Left ventricle myocardium inferior (tissue), 1 donor: ENCODE measurements at regions not wholly inside any gene's neighbourhood (a gene's known extent, or its start where the extent isn't known, plus 50 kb on each side); places are given as distances from the start of the nearest gene placed in this dataset.
A peak's percentile ranks its signal among the peaks of the same experiment; 100 is the strongest.

Experiments
- DNase-seq: peaks from one replicate; pipeline ENCODE4 v3.0.0-alpha.2; 2020
- H3K27ac ChIP-seq: fragments of 200-600 bp; replicated peaks from 2 replicates; pipeline ENCODE4 v1.8.0; 2021
- H3K27me3 ChIP-seq: fragments of 200-600 bp; 2 replicates; pipeline ENCODE4 v1.8.0; 2021; ENCODE audit warnings: low read depth
- H3K36me3 ChIP-seq: fragments of 200-600 bp; 2 replicates; pipeline ENCODE4 v1.8.0; 2021
- H3K4me1 ChIP-seq: fragments of 200-600 bp; 2 replicates; pipeline ENCODE4 v1.8.0; 2021
- H3K4me3 ChIP-seq: fragments of 200-600 bp; 2 replicates; pipeline ENCODE4 v1.8.0; 2021; ENCODE audit warnings: mild to moderate bottlenecking, moderate library complexity
- H3K9me3 ChIP-seq: fragments of 200-600 bp; replicated peaks from 2 replicates; pipeline ENCODE4 v1.8.0; 2021
- CTCF ChIP-seq: fragments of 200-600 bp; IDR thresholded peaks from 2 replicates; pipeline ENCODE4 v1.8.0; 2021; ENCODE audit warnings: antibody characterized with exemption, mild to moderate bottlenecking, borderline replicate concordance
- intact Hi-C: fragments of 100-400 bp; cut with micrococcal nuclease; formaldehyde crosslinking; loops from one replicate; pipeline ENCODE4 v1.11.0; 2022
- donor health status: DM: no; HTN: yes; CAD: no; lungs with severe emphysema.

- Histone ChIP-seq H3K36me3 (no peaks in the 10 kb centered on the region), H3K27ac (no peak overlapping the region), H3K9me3 (peaks cover 5% of the 10 kb centered on the region), H3K4me1 (no peaks in the 10 kb centered on the region), H3K4me3 (no peak overlapping the region), H3K27me3 (no peaks in the 10 kb centered on the region)
- DNase-seq, result no peak
- no peak for TF ChIP-seq CTCF
- intact Hi-C loops, result no loop called here
Observed at GRCh38 chr13:51524829-51525566, 59.3 kb upstream of the WDFY2 start.

GRCh38 chr13:51525567-51526167 is 58.6 kb upstream of the WDFY2 start:
- Histone ChIP-seq H3K27me3 (no peaks in the 10 kb centered on the region), H3K4me3 (no peak overlapping the region), H3K36me3 (no peaks in the 10 kb centered on the region), H3K9me3 (peaks cover 8% of the 10 kb centered on the region), H3K27ac (no peak overlapping the region), H3K4me1 (no peaks in the 10 kb centered on the region)
- no peak for TF ChIP-seq CTCF
- intact Hi-C loops, result no loop called here
- DNase-seq, result no peak

- no peak for DNase-seq
- no peaks in the 10 kb centered on the region for H3K27me3 ChIP-seq
- TF ChIP-seq CTCF, result no peak
- H3K9me3 ChIP-seq, result peaks cover 10% of the 10 kb centered on the region
- no peaks in the 10 kb centered on the region for H3K4me1 ChIP-seq
- intact Hi-C loops, result no loop called here
- no peak overlapping the region for H3K4me3 ChIP-seq
- no peaks in the 10 kb centered on the region for H3K36me3 ChIP-seq
- H3K27ac ChIP-seq, result no peak overlapping the region
Observed at GRCh38 chr13:51526202-51526601, 58.1 kb upstream of the WDFY2 start.

- Histone ChIP-seq H3K27ac (no peak overlapping the region), H3K27me3 (no peaks in the 10 kb centered on the region), H3K4me3 (no peak overlapping the region), H3K36me3 (no peaks in the 10 kb centered on the region), H3K4me1 (peaks cover 8% of the 10 kb centered on the region), H3K9me3 (peaks cover 10% of the 10 kb centered on the region)
- no peak for TF ChIP-seq CTCF
- intact Hi-C loops, result no loop called here
- no peak for DNase-seq
Observed at GRCh38 chr13:51532736-51533197, 51.5 kb upstream of the WDFY2 start.

- Histone ChIP-seq H3K9me3 (peaks cover 5% of the 10 kb centered on the region), H3K27me3 (no peaks in the 10 kb centered on the region), H3K36me3 (no peaks in the 10 kb centered on the region), H3K4me3 (no peak overlapping the region), H3K4me1 (peaks cover 8% of the 10 kb centered on the region), H3K27ac (peak overlapping the region; percentile 7)
- TF ChIP-seq CTCF, result no peak
- peak; percentile 32 for DNase-seq
- intact Hi-C loops, result no loop called here
Observed at GRCh38 chr13:51534041-51534817, 50.0 kb upstream of the WDFY2 start.
